IPS-18a (cell line): ENCODE measurements at regions not wholly inside any gene's neighbourhood (a gene's known extent, or its start where the extent isn't known, plus 50 kb on each side); places are given as distances from the start of the nearest gene placed in this dataset.

Source experiments
- H3K27ac ChIP-seq: one replicate; pipeline ENCODE4 v1.5.1; 2013; ENCODE audit warnings: low read length
- H3K27me3 ChIP-seq: one replicate; pipeline ENCODE4 v1.6.1; 2013; ENCODE audit warnings: mild to moderate bottlenecking, low read length; ENCODE audit not compliant: control insufficient read depth, insufficient read depth
- H3K36me3 ChIP-seq: one replicate; pipeline ENCODE4 v1.6.1; 2013; ENCODE audit warnings: low read depth, low read length; ENCODE audit not compliant: control insufficient read depth
- H3K4me1 ChIP-seq: one replicate; pipeline ENCODE4 v1.6.1; 2013; ENCODE audit warnings: low read depth, low read length; ENCODE audit not compliant: control insufficient read depth
- H3K4me3 ChIP-seq: one replicate; pipeline ENCODE4 v1.5.1; 2013; ENCODE audit warnings: low read length
- H3K9ac ChIP-seq: one replicate; pipeline ENCODE4 v1.6.1; 2013; ENCODE audit warnings: mild to moderate bottlenecking, low read length, moderate library complexity
- H3K9me3 ChIP-seq: one replicate; pipeline ENCODE4 v1.6.1; 2013; ENCODE audit warnings: low read depth, low read length; ENCODE audit not compliant: control insufficient read depth

GRCh38 chr2:146879882-146880281 lies 964.9 kb upstream of the ACVR2A start:
- Histone ChIP-seq H3K36me3 (no peaks in the 10 kb centered on the region), H3K4me1 (no peaks in the 10 kb centered on the region), H3K4me3 (no peak overlapping the region), H3K9me3 (no peaks in the 10 kb centered on the region), H3K27me3 (no peaks in the 10 kb centered on the region), H3K27ac (no peak overlapping the region), H3K9ac (no peak overlapping the region)

- Histone ChIP-seq H3K9me3 (no peaks in the 10 kb centered on the region), H3K4me3 (no peak overlapping the region), H3K4me1 (no peaks in the 10 kb centered on the region), H3K9ac (no peak overlapping the region), H3K27me3 (no peaks in the 10 kb centered on the region), H3K36me3 (no peaks in the 10 kb centered on the region), H3K27ac (no peak overlapping the region)
These were observed 970.6 kb upstream of the ACVR2A start for GRCh38 chr2:146874260-146874658.

- Histone ChIP-seq H3K4me3 (no peak overlapping the region), H3K27ac (no peak overlapping the region)
These were observed 971.1 kb upstream of the ACVR2A start for GRCh38 chr2:146873646-146874259.

GRCh38 chr2:146873056-146873455 lies 971.8 kb upstream of the ACVR2A start:
- no peaks in the 10 kb centered on the region for H3K36me3 ChIP-seq
- no peaks in the 10 kb centered on the region for H3K9me3 ChIP-seq
- H3K27me3 ChIP-seq = no peaks in the 10 kb centered on the region
- H3K4me3 ChIP-seq = no peak overlapping the region
- H3K27ac ChIP-seq = no peak overlapping the region
- H3K4me1 ChIP-seq = no peaks in the 10 kb centered on the region
- no peak overlapping the region for H3K9ac ChIP-seq

More at GRCh38 chr2:146873646-146874259, 971.1 kb upstream of the ACVR2A start:
- Histone ChIP-seq H3K27me3 (no peaks in the 10 kb centered on the region), H3K9me3 (no peaks in the 10 kb centered on the region), H3K36me3 (no peaks in the 10 kb centered on the region), H3K4me1 (no peaks in the 10 kb centered on the region), H3K9ac (no peak overlapping the region)

GRCh38 chr2:146870691-146871090 lies 974.1 kb upstream of the ACVR2A start:
- H3K9me3 ChIP-seq = no peaks in the 10 kb centered on the region
- H3K27ac ChIP-seq = no peak overlapping the region
- no peak overlapping the region for H3K9ac ChIP-seq
- H3K4me1 ChIP-seq = peaks cover 5% of the 10 kb centered on the region
- H3K27me3 ChIP-seq = no peaks in the 10 kb centered on the region
- H3K4me3 ChIP-seq = no peak overlapping the region
- no peaks in the 10 kb centered on the region for H3K36me3 ChIP-seq

- Histone ChIP-seq H3K36me3 (no peaks in the 10 kb centered on the region), H3K27me3 (no peaks in the 10 kb centered on the region), H3K9me3 (no peaks in the 10 kb centered on the region), H3K4me3 (no peak overlapping the region), H3K4me1 (peaks cover 5% of the 10 kb centered on the region), H3K9ac (no peak overlapping the region), H3K27ac (no peak overlapping the region)
These were observed 975.5 kb upstream of the ACVR2A start for GRCh38 chr2:146869328-146869727.

- H3K4me1 ChIP-seq = peaks cover 5% of the 10 kb centered on the region
- H3K36me3 ChIP-seq = no peaks in the 10 kb centered on the region
- H3K9me3 ChIP-seq = no peaks in the 10 kb centered on the region
- H3K9ac ChIP-seq = no peak overlapping the region
- no peak overlapping the region for H3K27ac ChIP-seq
- no peaks in the 10 kb centered on the region for H3K27me3 ChIP-seq
- H3K4me3 ChIP-seq = no peak overlapping the region
These were observed 976.8 kb upstream of the ACVR2A start for GRCh38 chr2:146868051-146868450.

- H3K9ac ChIP-seq = no peak overlapping the region
- no peaks in the 10 kb centered on the region for H3K9me3 ChIP-seq
- H3K36me3 ChIP-seq = no peaks in the 10 kb centered on the region
- H3K27me3 ChIP-seq = no peaks in the 10 kb centered on the region
- peaks cover 5% of the 10 kb centered on the region for H3K4me1 ChIP-seq
- no peak overlapping the region for H3K4me3 ChIP-seq
- H3K27ac ChIP-seq = no peak overlapping the region
These were observed 977.3 kb upstream of the ACVR2A start for GRCh38 chr2:146867477-146867986.

GRCh38 chr2:146853741-146854444 lies 990.9 kb upstream of the ACVR2A start:
- no peaks in the 10 kb centered on the region for H3K9me3 ChIP-seq
- no peak overlapping the region for H3K27ac ChIP-seq
- no peak overlapping the region for H3K4me3 ChIP-seq
- no peaks in the 10 kb centered on the region for H3K27me3 ChIP-seq
- H3K36me3 ChIP-seq = no peaks in the 10 kb centered on the region
- no peak overlapping the region for H3K9ac ChIP-seq
- peaks cover 21% of the 10 kb centered on the region for H3K4me1 ChIP-seq

- Histone ChIP-seq H3K4me1 (peaks cover 27% of the 10 kb centered on the region), H3K27me3 (no peaks in the 10 kb centered on the region), H3K36me3 (no peaks in the 10 kb centered on the region), H3K4me3 (no peak overlapping the region), H3K9ac (no peak overlapping the region), H3K27ac (no peak overlapping the region), H3K9me3 (no peaks in the 10 kb centered on the region)
These were observed 992.2 kb upstream of the ACVR2A start for GRCh38 chr2:146852661-146853060.

- no peaks in the 10 kb centered on the region for H3K9me3 ChIP-seq
- no peak overlapping the region for H3K27ac ChIP-seq
- no peak overlapping the region for H3K4me3 ChIP-seq
- no peak overlapping the region for H3K9ac ChIP-seq
- no peaks in the 10 kb centered on the region for H3K36me3 ChIP-seq
- peaks cover 28% of the 10 kb centered on the region for H3K4me1 ChIP-seq
- H3K27me3 ChIP-seq = no peaks in the 10 kb centered on the region
These were observed 994.1 kb upstream of the ACVR2A start for GRCh38 chr2:146850746-146851145.

GRCh38 chr2:146847846-146848245 lies 997.0 kb upstream of the ACVR2A start:
- H3K9ac ChIP-seq = no peak overlapping the region
- no peaks in the 10 kb centered on the region for H3K9me3 ChIP-seq
- H3K27me3 ChIP-seq = no peaks in the 10 kb centered on the region
- H3K36me3 ChIP-seq = no peaks in the 10 kb centered on the region
- no peak overlapping the region for H3K4me3 ChIP-seq
- peaks cover 6% of the 10 kb centered on the region for H3K4me1 ChIP-seq
- no peak overlapping the region for H3K27ac ChIP-seq
